ENCODE measurements at regions not wholly inside any gene's neighbourhood (a gene's known extent, or its start where the extent isn't known, plus 50 kb on each side); places are given as distances from the start of the nearest gene placed in this dataset.

DNA sequence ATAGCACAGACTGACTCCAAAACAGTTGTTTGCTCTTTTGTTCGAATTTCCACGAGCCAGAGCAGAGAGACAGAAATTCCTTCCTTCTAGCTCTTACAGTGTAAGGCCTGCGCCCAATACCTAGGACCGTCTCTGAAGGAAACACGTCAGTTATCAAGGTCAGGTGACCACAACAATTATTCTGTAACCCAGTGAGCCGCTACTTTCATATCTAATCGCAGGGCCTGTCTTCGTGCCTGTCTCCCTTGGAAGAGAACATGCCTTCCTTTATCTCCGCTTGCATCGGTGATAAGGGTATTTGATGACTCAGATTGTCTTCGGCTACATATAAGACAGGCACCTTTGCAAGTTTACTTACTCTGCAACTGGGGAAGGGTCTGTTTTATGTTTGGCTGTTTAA is 288.0 kb downstream of the MAF start:
- no peak overlapping the region for H3K27ac ChIP-seq (ENCODE audit: extremely low read length, insufficient read depth, low read length)
- WGBS (ENCODE audit: low lambda C conversion rate), result 35% methylated on average over 11 of the region's 11 CpGs

More for the DNA sequence above, 288.0 kb downstream of the MAF start:
- H3K4me3 ChIP-seq (replicated peaks in 1 of 3; ENCODE audit: insufficient read depth in 1 of 3, low read depth in 2 of 3, low read length in 3 of 3), result no peak overlapping the region
- H4K20me1 ChIP-seq (ENCODE audit: insufficient read depth, low read length), result no peaks in the 10 kb centered on the region
- ATAC-seq, result no peak
- ChIA-PET POLR2A (no interaction called here), CTCF (ENCODE audit: low intra/inter-chr PET ratio, low total read pairs) (no interaction called here)
- TF ChIP-seq ZNF205 (CRISPR knock-in tag; IDR thresholded peaks at IDR 0.05), result no peak
- TF ChIP-seq ZMYM3 (CRISPR knock-in tag; IDR thresholded peaks at IDR 0.05), result no peak
- TF ChIP-seq, protein P1, sequence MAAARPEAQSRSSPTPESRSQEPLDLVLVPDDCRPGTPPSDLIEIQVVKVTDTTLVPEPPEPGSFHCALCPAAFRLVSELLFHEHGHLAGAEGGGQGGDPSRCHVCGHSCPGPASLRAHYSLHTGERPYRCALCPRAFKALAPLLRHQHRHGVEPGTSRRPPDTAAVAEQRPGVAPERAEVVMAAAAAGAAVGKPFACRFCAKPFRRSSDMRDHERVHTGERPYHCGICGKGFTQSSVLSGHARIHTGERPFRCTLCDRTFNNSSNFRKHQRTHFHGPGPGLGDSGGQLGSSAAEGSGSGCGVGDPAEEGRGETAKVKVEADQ (CRISPR knock-in tag; IDR thresholded peaks at IDR 0.05; ENCODE audit: borderline replicate concordance), result no peak
- TF ChIP-seq ZKSCAN8 (CRISPR knock-in tag; IDR thresholded peaks at IDR 0.05; ENCODE audit: borderline replicate concordance), result no peak
- TF ChIP-seq ZFP41 (CRISPR knock-in tag; IDR thresholded peaks at IDR 0.05; ENCODE audit: borderline replicate concordance), result no peak
- TF ChIP-seq ZFP90 (CRISPR knock-in tag; IDR thresholded peaks at IDR 0.05; ENCODE audit: borderline replicate concordance), result no peak
- TF ChIP-seq FOXA3 (CRISPR knock-in tag; IDR thresholded peaks at IDR 0.05), result no peak
- TF ChIP-seq KLF15 (CRISPR knock-in tag; IDR thresholded peaks at IDR 0.05; ENCODE audit: borderline replicate concordance), result no peak
- no peak for TF ChIP-seq NFATC3 (CRISPR knock-in tag; IDR thresholded peaks at IDR 0.05)
- TF ChIP-seq, protein P2, sequence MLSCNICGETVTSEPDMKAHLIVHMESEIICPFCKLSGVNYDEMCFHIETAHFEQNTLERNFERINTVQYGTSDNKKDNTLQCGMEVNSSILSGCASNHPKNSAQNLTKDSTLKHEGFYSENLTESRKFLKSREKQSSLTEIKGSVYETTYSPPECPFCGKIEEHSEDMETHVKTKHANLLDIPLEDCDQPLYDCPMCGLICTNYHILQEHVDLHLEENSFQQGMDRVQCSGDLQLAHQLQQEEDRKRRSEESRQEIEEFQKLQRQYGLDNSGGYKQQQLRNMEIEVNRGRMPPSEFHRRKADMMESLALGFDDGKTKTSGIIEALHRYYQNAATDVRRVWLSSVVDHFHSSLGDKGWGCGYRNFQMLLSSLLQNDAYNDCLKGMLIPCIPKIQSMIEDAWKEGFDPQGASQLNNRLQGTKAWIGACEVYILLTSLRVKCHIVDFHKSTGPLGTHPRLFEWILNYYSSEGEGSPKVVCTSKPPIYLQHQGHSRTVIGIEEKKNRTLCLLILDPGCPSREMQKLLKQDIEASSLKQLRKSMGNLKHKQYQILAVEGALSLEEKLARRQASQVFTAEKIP (CRISPR knock-in tag; IDR thresholded peaks at IDR 0.05; ENCODE audit: borderline replicate concordance), result no peak
- TF ChIP-seq, protein P3, sequence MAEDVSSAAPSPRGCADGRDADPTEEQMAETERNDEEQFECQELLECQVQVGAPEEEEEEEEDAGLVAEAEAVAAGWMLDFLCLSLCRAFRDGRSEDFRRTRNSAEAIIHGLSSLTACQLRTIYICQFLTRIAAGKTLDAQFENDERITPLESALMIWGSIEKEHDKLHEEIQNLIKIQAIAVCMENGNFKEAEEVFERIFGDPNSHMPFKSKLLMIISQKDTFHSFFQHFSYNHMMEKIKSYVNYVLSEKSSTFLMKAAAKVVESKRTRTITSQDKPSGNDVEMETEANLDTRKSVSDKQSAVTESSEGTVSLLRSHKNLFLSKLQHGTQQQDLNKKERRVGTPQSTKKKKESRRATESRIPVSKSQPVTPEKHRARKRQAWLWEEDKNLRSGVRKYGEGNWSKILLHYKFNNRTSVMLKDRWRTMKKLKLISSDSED (CRISPR knock-in tag; IDR thresholded peaks at IDR 0.05), result no peak
- TF ChIP-seq, protein P4, sequence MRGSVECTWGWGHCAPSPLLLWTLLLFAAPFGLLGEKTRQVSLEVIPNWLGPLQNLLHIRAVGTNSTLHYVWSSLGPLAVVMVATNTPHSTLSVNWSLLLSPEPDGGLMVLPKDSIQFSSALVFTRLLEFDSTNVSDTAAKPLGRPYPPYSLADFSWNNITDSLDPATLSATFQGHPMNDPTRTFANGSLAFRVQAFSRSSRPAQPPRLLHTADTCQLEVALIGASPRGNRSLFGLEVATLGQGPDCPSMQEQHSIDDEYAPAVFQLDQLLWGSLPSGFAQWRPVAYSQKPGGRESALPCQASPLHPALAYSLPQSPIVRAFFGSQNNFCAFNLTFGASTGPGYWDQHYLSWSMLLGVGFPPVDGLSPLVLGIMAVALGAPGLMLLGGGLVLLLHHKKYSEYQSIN (CRISPR knock-in tag; IDR thresholded peaks at IDR 0.05; ENCODE audit: borderline replicate concordance), result no peak
- TF ChIP-seq DNMT1 (CRISPR knock-in tag; IDR thresholded peaks at IDR 0.05), result no peak
- no peak for TF ChIP-seq ZFP36L2 (CRISPR knock-in tag; IDR thresholded peaks at IDR 0.05)
- TF ChIP-seq, protein P5, sequence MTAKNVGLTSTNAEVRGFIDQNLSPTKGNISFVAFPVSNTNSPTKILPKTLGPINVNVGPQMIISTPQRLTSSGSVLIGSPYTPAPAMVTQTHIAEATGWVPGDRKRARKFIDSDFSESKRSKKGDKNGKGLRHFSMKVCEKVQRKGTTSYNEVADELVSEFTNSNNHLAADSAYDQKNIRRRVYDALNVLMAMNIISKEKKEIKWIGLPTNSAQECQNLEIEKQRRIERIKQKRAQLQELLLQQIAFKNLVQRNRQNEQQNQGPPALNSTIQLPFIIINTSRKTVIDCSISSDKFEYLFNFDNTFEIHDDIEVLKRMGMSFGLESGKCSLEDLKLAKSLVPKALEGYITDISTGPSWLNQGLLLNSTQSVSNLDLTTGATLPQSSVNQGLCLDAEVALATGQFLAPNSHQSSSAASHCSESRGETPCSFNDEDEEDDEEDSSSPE (CRISPR knock-in tag; IDR thresholded peaks at IDR 0.05), result no peak
- TF ChIP-seq PCBP1 (IDR thresholded peaks at IDR 0.05; ENCODE audit: borderline replicate concordance, low read depth, low read length), result no peak
- TF ChIP-seq PHB2 (IDR thresholded peaks at IDR 0.05; ENCODE audit: partially characterized antibody), result no peak
- H3K27me3 ChIP-seq (ENCODE audit: control insufficient read depth in 1 of 2, insufficient read depth in 2 of 2, low read length in 2 of 2), result 0 out of 5 replicates have a peak, but pooled peaks cover 0 to 27% of the 10 kb centered on the region in 2 experiments
- no peak for DNase-seq (ENCODE audit: low spot score)
- no peak for FAIRE-seq
- H3K4me1 ChIP-seq (ENCODE audit: insufficient read depth, low read length), result no peaks in the 10 kb centered on the region
- no peak overlapping the region for H3K4me2 ChIP-seq (ENCODE audit: low read depth, low read length)
- in situ Hi-C loops (cut with HindIII; ENCODE audit: extremely low pct_ligation_motif_present, low pct_unique_long_range_greater_than_20kb), result no loop called here
- no peaks in the 10 kb centered on the region for H3K36me3 ChIP-seq (replicated peaks in 1 of 2; ENCODE audit: control insufficient read depth in 1 of 2, insufficient read depth in 2 of 2, low read length in 2 of 2)
- intact Hi-C loops (cut with micrococcal nuclease; ENCODE audit: unreplicated experiment), result no loop called here
- H3K9me3 ChIP-seq (ENCODE audit: low read length), result no peaks in the 10 kb centered on the region
- no peak overlapping the region for H2AFZ ChIP-seq (ENCODE audit: low read length)
- no TSS peak for BruUV-seq (replicated peaks)
- H3K79me2 ChIP-seq (ENCODE audit: insufficient read depth, low read length), result no peaks in the 10 kb centered on the region
- H3K9ac ChIP-seq (ENCODE audit: insufficient read depth, low read depth, low read length), result no peak overlapping the region
